ENCODE measurements at regions not wholly inside any gene's neighbourhood (a gene's known extent, or its start where the extent isn't known, plus 50 kb on each side); places are given as distances from the start of the nearest gene placed in this dataset.

- WGBS, 2 donors: 35 to 53% methylated on average over 4 of the region's 4 CpGs
- H3K9me3 ChIP-seq: no peaks in the 10 kb centered on the region
- DNase-seq (no peak), ATAC-seq (no peak)
- no peaks in the 10 kb centered on the region for H3K27me3 ChIP-seq
- H3K4me3 ChIP-seq: no peak overlapping the region
- no peak overlapping the region for H3K27ac ChIP-seq
- H3K36me3 ChIP-seq (replicated peaks in 1 of 2; ENCODE audit: insufficient read depth in 1 of 2, low read depth in 2 of 2): no peaks in the 10 kb centered on the region
- no peak for TF ChIP-seq POLR2A (IDR thresholded peaks at IDR 0.05)
- TF ChIP-seq CTCF (IDR thresholded peaks at IDR 0.05): no peak
- no peaks in the 10 kb centered on the region for H3K4me1 ChIP-seq
- intact Hi-C loops (cut with DNase I): no loop called here
These were observed 352.4 kb downstream of the IRX2 start for GRCh38 chr5:2399096-2399495.

GRCh38 chr5:2393556-2393955, 357.9 kb downstream of the IRX2 start:
- TF ChIP-seq CTCF (IDR thresholded peaks at IDR 0.05) (no peak), POLR2A (IDR thresholded peaks at IDR 0.05) (no peak)
- no peak for ATAC-seq
- H3K4me3 ChIP-seq: no peak overlapping the region
- no peak overlapping the region for H3K27ac ChIP-seq
- WGBS, 2 donors: 65 to 66% methylated on average over 7 of the region's 7 CpGs
- intact Hi-C loops (cut with DNase I): no loop called here
- H3K9me3 ChIP-seq: no peaks in the 10 kb centered on the region
- no peaks in the 10 kb centered on the region for H3K4me1 ChIP-seq
- H3K36me3 ChIP-seq (replicated peaks in 1 of 2; ENCODE audit: insufficient read depth in 1 of 2, low read depth in 2 of 2): no peaks in the 10 kb centered on the region
- H3K27me3 ChIP-seq: no peaks in the 10 kb centered on the region
- no peak for DNase-seq

GRCh38 chr5:2391566-2391965, 359.9 kb downstream of the IRX2 start:
- TF ChIP-seq POLR2A (IDR thresholded peaks at IDR 0.05): no peak
- no peak for TF ChIP-seq CTCF (IDR thresholded peaks at IDR 0.05)
- ATAC-seq: no peak

GRCh38 chr5:2391021-2391420, 360.5 kb downstream of the IRX2 start:
- intact Hi-C loops (cut with DNase I): no loop called here
- Histone ChIP-seq H3K4me1 (no peaks in the 10 kb centered on the region), H3K9me3 (no peaks in the 10 kb centered on the region), H3K36me3 (replicated peaks in 1 of 2; ENCODE audit: insufficient read depth in 1 of 2, low read depth in 2 of 2) (no peaks in the 10 kb centered on the region), H3K4me3 (no peak overlapping the region), H3K27ac (no peak overlapping the region), H3K27me3 (no peaks in the 10 kb centered on the region)
- no peak for DNase-seq
- no peak for ATAC-seq
- TF ChIP-seq CTCF (IDR thresholded peaks at IDR 0.05) (no peak), POLR2A (IDR thresholded peaks at IDR 0.05) (no peak)
- 77 to 79% methylated on average over 10 of the region's 10 CpGs for WGBS, 2 donors

More at GRCh38 chr5:2391566-2391965, 359.9 kb downstream of the IRX2 start:
- Histone ChIP-seq H3K27ac (no peak overlapping the region), H3K36me3 (replicated peaks in 1 of 2; ENCODE audit: insufficient read depth in 1 of 2, low read depth in 2 of 2) (no peaks in the 10 kb centered on the region), H3K9me3 (no peaks in the 10 kb centered on the region), H3K4me1 (no peaks in the 10 kb centered on the region), H3K4me3 (no peak overlapping the region), H3K27me3 (no peaks in the 10 kb centered on the region)
- WGBS, 2 donors: 62 to 67% methylated on average over 7 to 10 of the region's 10 CpGs
- no peak for DNase-seq
- intact Hi-C loops (cut with DNase I): no loop called here

- Histone ChIP-seq H3K4me1 (no peaks in the 10 kb centered on the region), H3K27me3 (no peaks in the 10 kb centered on the region), H3K27ac (no peak overlapping the region), H3K4me3 (no peak overlapping the region), H3K9me3 (no peaks in the 10 kb centered on the region), H3K36me3 (replicated peaks in 1 of 2; ENCODE audit: insufficient read depth in 1 of 2, low read depth in 2 of 2) (no peaks in the 10 kb centered on the region)
- intact Hi-C loops (cut with DNase I): no loop called here
- no peak for ATAC-seq
- TF ChIP-seq CTCF (IDR thresholded peaks at IDR 0.05): no peak
- no peak for TF ChIP-seq POLR2A (IDR thresholded peaks at IDR 0.05)
- 60% methylated on average over 2 of the region's 2 CpGs for WGBS, 2 donors
- no peak for DNase-seq
These were observed 362.9 kb downstream of the IRX2 start for GRCh38 chr5:2388571-2388970.

All from body of pancreas (tissue), 4 donors.